Testis (tissue), 2 donors: ENCODE measurements at regions not wholly inside any gene's neighbourhood (a gene's known extent, or its start where the extent isn't known, plus 50 kb on each side); places are given as distances from the start of the nearest gene placed in this dataset.

Experiments used
- CTCF ChIP-seq, 3 experiments: fragments of 450-650 bp in 2 of 3; fragments of 200-600 bp in 1 of 3; sonication (generic) in 1 of 3; IDR thresholded peaks; one replicate each; pipeline ENCODE4 v1.5.1; 2016 to 2019; ENCODE audit warnings: antibody characterized with exemption in 3 of 3, mild to moderate bottlenecking in 2 of 3, moderate library complexity in 1 of 3
- POLR2A ChIP-seq: fragments of 450-650 bp; IDR thresholded peaks from one replicate; pipeline ENCODE4 v1.6.1; 2017; ENCODE audit warnings: antibody characterized with exemption, mild to moderate bottlenecking, moderate library complexity

- no peak for TF ChIP-seq CTCF (IDR thresholded peaks at IDR 0.05)
- TF ChIP-seq POLR2A, result no peak
Observed at GRCh38 chr2:201957091-201957490, 76.6 kb upstream of the FZD7 start.
